Astrocyte of the cerebellum (primary cell): ENCODE measurements at regions not wholly inside any gene's neighbourhood (a gene's known extent, or its start where the extent isn't known, plus 50 kb on each side); places are given as distances from the start of the nearest gene placed in this dataset.

Source experiments
- DNase-seq: peaks from one replicate; pipeline ENCODE4 v3.0.0-alpha.2; 2011; ENCODE audit warnings: low read depth
- H3K4me3 ChIP-seq: 2 replicates; pipeline ENCODE4 v1.5.1; 2011; ENCODE audit warnings: mild to moderate bottlenecking, low read depth, low read length, moderate library complexity
- in situ Hi-C: cut with HindIII; loops from 2 replicates; pipeline ENCODE4 v1.10.0; 2017; ENCODE audit warnings: low sequenced_read_pairs
- TF ChIP-seq, protein P1 (sequence below): IDR thresholded peaks from 2 replicates; pipeline ENCODE4 v1.5.1; 2012; ENCODE audit warnings: low read length, low read depth, moderate library complexity, mild to moderate bottlenecking; ENCODE audit errors: missing control alignments

GRCh38 chr14:35229792-35230089 lies 62.4 kb upstream of the PSMA6 start:
- TF ChIP-seq, protein P1, sequence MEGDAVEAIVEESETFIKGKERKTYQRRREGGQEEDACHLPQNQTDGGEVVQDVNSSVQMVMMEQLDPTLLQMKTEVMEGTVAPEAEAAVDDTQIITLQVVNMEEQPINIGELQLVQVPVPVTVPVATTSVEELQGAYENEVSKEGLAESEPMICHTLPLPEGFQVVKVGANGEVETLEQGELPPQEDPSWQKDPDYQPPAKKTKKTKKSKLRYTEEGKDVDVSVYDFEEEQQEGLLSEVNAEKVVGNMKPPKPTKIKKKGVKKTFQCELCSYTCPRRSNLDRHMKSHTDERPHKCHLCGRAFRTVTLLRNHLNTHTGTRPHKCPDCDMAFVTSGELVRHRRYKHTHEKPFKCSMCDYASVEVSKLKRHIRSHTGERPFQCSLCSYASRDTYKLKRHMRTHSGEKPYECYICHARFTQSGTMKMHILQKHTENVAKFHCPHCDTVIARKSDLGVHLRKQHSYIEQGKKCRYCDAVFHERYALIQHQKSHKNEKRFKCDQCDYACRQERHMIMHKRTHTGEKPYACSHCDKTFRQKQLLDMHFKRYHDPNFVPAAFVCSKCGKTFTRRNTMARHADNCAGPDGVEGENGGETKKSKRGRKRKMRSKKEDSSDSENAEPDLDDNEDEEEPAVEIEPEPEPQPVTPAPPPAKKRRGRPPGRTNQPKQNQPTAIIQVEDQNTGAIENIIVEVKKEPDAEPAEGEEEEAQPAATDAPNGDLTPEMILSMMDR = no peak
- no peak for DNase-seq
- in situ Hi-C loops = loop anchor here (5.0 to 25.0 kb wide), 2 partner anchors 38 to 183 kb away; partner anchors contain the start of gene NFKBIA
- H3K4me3 ChIP-seq = no peak overlapping the region

- no peak overlapping the region for H3K4me3 ChIP-seq
- DNase-seq = no peak
- TF ChIP-seq, protein P1 = no peak
- in situ Hi-C loops = loop anchor here (25.0 kb wide), 1 partner anchor 181 kb away; the partner anchor contains the start of gene NFKBIA
Observed at GRCh38 chr14:35231207-35231760, 60.9 kb upstream of the PSMA6 start.

DNA sequence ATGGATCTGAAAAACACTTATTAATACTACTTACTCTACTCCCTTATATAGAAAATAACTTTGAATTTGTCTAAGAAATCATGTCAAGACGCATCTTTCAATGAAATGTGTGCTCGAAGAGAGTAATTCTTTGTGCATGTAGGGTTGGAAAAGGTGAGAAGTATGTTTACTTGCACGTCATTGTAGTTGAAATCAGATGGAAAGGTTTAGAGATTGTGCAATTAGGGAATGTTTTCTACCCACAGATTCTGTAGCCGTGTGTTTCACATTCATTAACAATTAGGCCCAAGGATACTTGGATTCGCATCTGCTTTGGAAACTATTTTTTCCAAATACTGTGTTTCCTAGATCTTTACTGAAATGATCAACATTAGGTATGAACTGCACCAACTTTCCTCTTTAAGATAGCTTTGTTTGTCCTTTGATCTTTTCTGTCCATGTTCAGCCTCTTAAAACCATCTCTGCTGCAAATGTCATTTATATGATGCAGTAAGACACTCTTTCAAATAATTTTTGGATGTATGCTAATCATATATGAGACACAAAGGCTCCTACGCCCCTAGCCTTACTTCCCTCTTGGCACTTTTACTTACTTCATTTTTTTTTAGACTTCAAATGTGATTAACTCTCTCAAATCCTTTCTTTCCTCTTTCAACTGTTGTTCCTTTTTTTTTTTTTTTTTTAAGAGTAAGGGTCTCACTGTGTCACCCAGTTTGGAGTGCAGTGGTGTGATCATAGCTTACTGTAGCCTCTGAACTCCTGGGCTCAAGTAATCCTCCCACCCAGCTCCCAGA lies 58.0 kb upstream of the PSMA6 start:
- no peak for DNase-seq
- H3K4me3 ChIP-seq = no peak overlapping the region
- in situ Hi-C loops = loop anchor here (25.0 kb wide), 1 partner anchor 178 kb away; the partner anchor contains the start of gene NFKBIA
- TF ChIP-seq, protein P1 = no peak

DNA sequence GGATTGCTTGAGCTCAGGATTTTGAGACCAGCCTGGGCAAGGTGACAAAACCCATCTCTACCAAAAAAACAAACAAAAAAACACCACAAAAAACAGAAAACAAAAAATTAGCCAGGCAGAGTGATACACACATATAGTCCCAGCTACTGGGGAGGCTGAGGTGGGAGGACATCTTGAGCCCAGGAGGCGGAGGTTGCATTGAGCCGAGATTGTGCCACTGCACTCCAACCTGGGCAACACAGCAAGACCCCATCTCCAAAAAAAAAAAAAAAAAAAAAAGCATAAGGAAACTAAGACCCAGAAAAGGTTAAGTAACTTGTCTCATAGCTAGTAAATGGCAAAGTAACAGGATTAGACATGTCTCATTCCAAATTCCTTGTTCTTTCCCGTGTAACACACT lies 56.3 kb upstream of the PSMA6 start:
- TF ChIP-seq, protein P1 = no peak
- no peak for DNase-seq
- in situ Hi-C loops = loop anchor here (25.0 kb wide), 1 partner anchor 176 kb away; the partner anchor contains the start of gene NFKBIA
- no peak overlapping the region for H3K4me3 ChIP-seq

DNA sequence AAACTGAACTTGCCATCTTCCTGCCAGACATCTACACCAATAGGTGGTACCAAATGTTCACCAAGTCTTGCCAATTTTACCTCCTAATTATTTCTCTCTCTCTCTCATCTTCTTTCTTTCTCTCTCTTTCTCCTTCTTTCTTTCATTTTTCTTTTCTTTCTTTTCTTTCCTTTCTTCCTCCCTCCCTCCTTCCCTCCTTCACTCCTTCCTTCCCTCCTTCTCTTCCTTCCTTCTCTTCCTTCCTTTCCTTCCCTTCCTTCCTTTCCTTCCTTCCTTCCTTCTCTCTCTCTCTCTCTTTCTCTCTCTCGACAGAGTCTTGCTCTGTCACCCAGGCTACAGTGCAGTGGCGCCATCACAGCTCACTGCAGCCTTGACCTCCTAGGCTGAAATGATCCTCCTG lies 55.4 kb upstream of the PSMA6 start:
- in situ Hi-C loops = loop anchor here (25.0 kb wide), 1 partner anchor 175 kb away; the partner anchor contains the start of gene NFKBIA
- DNase-seq = no peak
- TF ChIP-seq, protein P1 = no peak

DNA sequence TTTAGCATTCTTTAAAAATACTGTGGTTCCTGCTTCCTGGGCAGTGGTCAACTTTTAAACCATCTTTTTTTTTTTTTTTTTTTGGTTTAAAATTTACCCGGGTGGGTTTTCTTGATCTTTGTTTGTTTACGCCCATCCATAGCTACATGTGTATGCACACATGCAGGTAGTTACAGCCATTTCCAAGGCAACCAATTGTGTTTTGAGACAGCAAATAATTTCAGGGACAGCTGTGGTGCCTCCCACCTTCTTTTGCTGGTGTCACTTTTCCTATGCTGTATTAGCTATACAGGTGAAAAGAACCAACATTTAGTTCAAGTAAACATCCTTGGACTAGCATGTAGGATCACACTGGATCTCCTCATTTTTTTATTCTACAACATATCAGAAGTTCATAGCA lies 52.0 kb upstream of the PSMA6 start:
- TF ChIP-seq, protein P1 = no peak
- DNase-seq = no peak
- in situ Hi-C loops = loop anchor here (25.0 kb wide), 1 partner anchor 172 kb away; the partner anchor contains the start of gene NFKBIA
- no peak overlapping the region for H3K4me3 ChIP-seq

More for the DNA sequence above, 55.4 kb upstream of the PSMA6 start:
- H3K4me3 ChIP-seq = no peak overlapping the region
